ENCODE measurements at regions not wholly inside any gene's neighbourhood (a gene's known extent, or its start where the extent isn't known, plus 50 kb on each side); places are given as distances from the start of the nearest gene placed in this dataset.

- H2AFZ ChIP-seq: no peak overlapping the region
- TF ChIP-seq CREB1 (CRISPR knock-in tag; IDR thresholded peaks at IDR 0.05; ENCODE audit: low read depth) (no peak), CTCF (conservative IDR thresholded peaks at IDR 0.05; ENCODE audit: low read depth in 2 of 2) (no peak), ZNF331 (CRISPR knock-in tag; IDR thresholded peaks at IDR 0.05; ENCODE audit: low read depth) (no peak), REST (IDR thresholded peaks at IDR 0.05; ENCODE audit: unreplicated experiment) (no peak), STAT1 (IDR thresholded peaks at IDR 0.05; ENCODE audit: unreplicated experiment) (no peak), NANOG (IDR thresholded peaks at IDR 0.05; ENCODE audit: borderline replicate concordance) (no peak), JUNB (IDR thresholded peaks at IDR 0.05; ENCODE audit: unreplicated experiment) (no peak), EZH2 (IDR thresholded peaks at IDR 0.05; ENCODE audit: low read depth, unreplicated experiment) (no peak), POLR2AphosphoS5 (IDR thresholded peaks at IDR 0.05; ENCODE audit: low read depth) (no peak), ZNF462 (CRISPR knock-in tag; IDR thresholded peaks at IDR 0.05) (no peak), ZNF114 (CRISPR knock-in tag; IDR thresholded peaks at IDR 0.05) (no peak), ETS1 (IDR thresholded peaks at IDR 0.05) (no peak), EZH2phosphoT487 (IDR thresholded peaks at IDR 0.05; ENCODE audit: unreplicated experiment) (no peak)
- H3K36me3 ChIP-seq (ENCODE audit: insufficient read depth): no peaks in the 10 kb centered on the region
- no peaks in the 10 kb centered on the region for H4K20me1 ChIP-seq (replicated peaks; ENCODE audit: insufficient read depth)
- DNase-seq (ENCODE audit: low spot score) (no peak), ATAC-seq (no peak)
- no peak overlapping the region for H3K27ac Mint-ChIP-seq
- no peak overlapping the region for H3K4me3 ChIP-seq
- no peaks in the 10 kb centered on the region for H3K36me3 Mint-ChIP-seq (ENCODE audit: low read depth)
- no peaks in the 10 kb centered on the region for H3K4me1 ChIP-seq (ENCODE audit: insufficient read depth)
- no peaks in the 10 kb centered on the region for H3K79me2 ChIP-seq (replicated peaks; ENCODE audit: insufficient read depth)
- H3K4me3 Mint-ChIP-seq: no peak overlapping the region
- H3K9me2 ChIP-seq (ENCODE audit: insufficient read depth): 0 out of 2 replicates have a peak, but pooled peaks cover 3% of the 10 kb centered on the region
- no peaks in the 10 kb centered on the region for H3K27me3 ChIP-seq (ENCODE audit: insufficient read depth)
- no peak overlapping the region for H3K27ac ChIP-seq (ENCODE audit: low read depth)
- no peaks in the 10 kb centered on the region for H3K9me3 Mint-ChIP-seq
- H3K4me1 Mint-ChIP-seq: peaks cover 17% of the 10 kb centered on the region
- no peak overlapping the region for H3K4me2 ChIP-seq
- no peaks in the 10 kb centered on the region for H3F3A ChIP-seq (replicated peaks; ENCODE audit: low read depth)
- peaks cover 2% of the 10 kb centered on the region for H3K27me3 Mint-ChIP-seq (ENCODE audit: insufficient read depth, low read depth, poor library complexity)
Observed at GRCh38 chr5:74082512-74083055, 456.6 kb downstream of the ARHGEF28 start.

All from GM23338 (cell line).